ENCODE measurements at regions not wholly inside any gene's neighbourhood (a gene's known extent, or its start where the extent isn't known, plus 50 kb on each side); places are given as distances from the start of the nearest gene placed in this dataset.

- Histone ChIP-seq H3K27me3 (ENCODE audit: control insufficient read depth in 2 of 2, insufficient read depth in 2 of 2, low read length in 2 of 2) (no peaks in the 10 kb centered on the region), H4K20me1 (ENCODE audit: insufficient read depth, low read length) (no peaks in the 10 kb centered on the region), H3K4me2 (replicated peaks; ENCODE audit: extremely low read depth, low read length, poor library complexity, severe bottlenecking) (no peak overlapping the region), H3K9me3 (replicated peaks in 1 of 2; ENCODE audit: control insufficient read depth in 1 of 2, insufficient read depth in 1 of 2, low read length in 2 of 2) (no peaks in the 10 kb centered on the region), H3K27ac (ENCODE audit: low read depth in 1 of 2, low read length in 2 of 2) (no peak overlapping the region), H2AFZ (ENCODE audit: insufficient read depth, low read depth, low read length, poor library complexity, severe bottlenecking) (no peak overlapping the region), H3K9ac (ENCODE audit: insufficient read depth, low read length, poor library complexity, severe bottlenecking) (no peak overlapping the region), H3K4me3 (replicated peaks in 1 of 3; ENCODE audit: low read depth in 2 of 3, low read length in 3 of 3) (no peak overlapping the region), H3K4me1 (ENCODE audit: control insufficient read depth in 1 of 2, insufficient read depth in 2 of 2, low read length in 2 of 2) (no peaks in the 10 kb centered on the region), H3K79me2 (ENCODE audit: insufficient read depth, low read length) (no peaks in the 10 kb centered on the region), H3K36me3 (replicated peaks in 1 of 2; ENCODE audit: control insufficient read depth in 1 of 2, insufficient read depth in 2 of 2, low read length in 2 of 2) (no peaks in the 10 kb centered on the region)
- no peaks in the 10 kb centered on the region for H3K36me3 Mint-ChIP-seq
- H3K4me3 Mint-ChIP-seq = no peak overlapping the region
- H3K27me3 Mint-ChIP-seq (ENCODE audit: low read depth in 3 of 3) = no peaks in the 10 kb centered on the region
- H3K9me3 Mint-ChIP-seq = peaks cover 0 to 6% (median 0%) of the 10 kb centered on the region in 7 donors
- DNase-seq = no peak
- WGBS (ENCODE audit: insufficient coverage) = no CpG with 5 or more reads among the region's 3 CpGs
- TF ChIP-seq CTCF (IDR thresholded peaks at IDR 0.05) = no peak
- no peak overlapping the region for H3K27ac Mint-ChIP-seq
- no peaks in the 10 kb centered on the region for H3K4me1 Mint-ChIP-seq
- intact Hi-C loops (cut with micrococcal nuclease) = no loop called here
Measured at GRCh38 chr2:49755777-49756176, 601.5 kb upstream of the FSHR start.

GRCh38 chr2:49754381-49754780 lies 600.1 kb upstream of the FSHR start:
- Histone ChIP-seq H3K4me1 (ENCODE audit: control insufficient read depth in 1 of 2, insufficient read depth in 2 of 2, low read length in 2 of 2) (no peaks in the 10 kb centered on the region), H3K27me3 (ENCODE audit: control insufficient read depth in 2 of 2, insufficient read depth in 2 of 2, low read length in 2 of 2) (no peaks in the 10 kb centered on the region), H4K20me1 (ENCODE audit: insufficient read depth, low read length) (no peaks in the 10 kb centered on the region), H3K27ac (ENCODE audit: low read depth in 1 of 2, low read length in 2 of 2) (no peak overlapping the region), H3K36me3 (replicated peaks in 1 of 2; ENCODE audit: control insufficient read depth in 1 of 2, insufficient read depth in 2 of 2, low read length in 2 of 2) (no peaks in the 10 kb centered on the region), H3K4me3 (replicated peaks in 1 of 3; ENCODE audit: low read depth in 2 of 3, low read length in 3 of 3) (no peak overlapping the region), H3K9me3 (replicated peaks in 1 of 2; ENCODE audit: control insufficient read depth in 1 of 2, insufficient read depth in 1 of 2, low read length in 2 of 2) (no peaks in the 10 kb centered on the region), H3K4me2 (replicated peaks; ENCODE audit: extremely low read depth, low read length, poor library complexity, severe bottlenecking) (no peak overlapping the region), H2AFZ (ENCODE audit: insufficient read depth, low read depth, low read length, poor library complexity, severe bottlenecking) (no peak overlapping the region), H3K79me2 (ENCODE audit: insufficient read depth, low read length) (no peaks in the 10 kb centered on the region), H3K9ac (ENCODE audit: insufficient read depth, low read length, poor library complexity, severe bottlenecking) (no peak overlapping the region)
- Mint-ChIP-seq H3K36me3 (no peaks in the 10 kb centered on the region), H3K4me1 (no peaks in the 10 kb centered on the region), H3K27me3 (ENCODE audit: low read depth in 3 of 3) (no peaks in the 10 kb centered on the region), H3K27ac (no peak overlapping the region), H3K9me3 (peaks cover 0 to 6% (median 0%) of the 10 kb centered on the region in 7 donors), H3K4me3 (no peak overlapping the region)
- no CpG with 5 or more reads among the region's 3 CpGs for WGBS (ENCODE audit: insufficient coverage)
- no peak for DNase-seq
- intact Hi-C loops (cut with micrococcal nuclease) = no loop called here
- TF ChIP-seq CTCF (IDR thresholded peaks at IDR 0.05) = no peak

Measured in CD14-positive monocyte (primary cell).